GM13976 (cell line): ENCODE measurements at regions not wholly inside any gene's neighbourhood (a gene's known extent, or its start where the extent isn't known, plus 50 kb on each side); places are given as distances from the start of the nearest gene placed in this dataset.

Source experiments
- DNase-seq: peaks from one replicate; pipeline ENCODE4 v3.0.0; 2012; ENCODE audit warnings: low spot score
- in situ Hi-C: fragments of 300-500 bp; cut with MboI; formaldehyde crosslinking; loops from one replicate; pipeline ENCODE4 v1.12.0; 2022; ENCODE audit warnings: low sequenced_read_pairs, mixed read lengths, inconsistent platforms; ENCODE audit not compliant: unreplicated experiment
- TF ChIP-seq, protein P1 (sequence below): IDR thresholded peaks from 2 replicates; pipeline ENCODE4 v1.5.1; 2012; ENCODE audit warnings: borderline replicate concordance, mild to moderate bottlenecking; ENCODE audit not compliant: insufficient read depth; ENCODE audit errors: extremely low read depth, missing control alignments, control extremely low read depth

DNA sequence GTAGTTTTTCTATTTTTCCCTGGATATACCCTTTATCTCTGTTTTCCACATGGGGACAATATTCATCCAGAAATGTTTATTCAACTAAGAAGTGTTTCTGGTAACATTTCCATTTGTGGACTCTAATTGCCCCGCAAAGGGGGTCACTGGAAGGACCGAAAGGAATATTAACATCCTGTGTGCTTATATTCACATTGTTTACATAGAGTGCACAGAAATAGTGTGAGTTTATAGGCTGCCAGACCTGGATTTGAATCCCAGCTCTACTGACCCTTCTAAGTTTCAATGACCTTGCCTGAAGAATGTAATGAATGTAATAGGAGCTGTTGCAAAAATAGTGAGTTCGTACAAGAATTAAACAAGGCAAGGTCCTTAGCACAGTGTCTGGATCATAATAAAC, 152.9 kb upstream of the NCKAP5 start:
- no peak for DNase-seq
- TF ChIP-seq, protein P1, sequence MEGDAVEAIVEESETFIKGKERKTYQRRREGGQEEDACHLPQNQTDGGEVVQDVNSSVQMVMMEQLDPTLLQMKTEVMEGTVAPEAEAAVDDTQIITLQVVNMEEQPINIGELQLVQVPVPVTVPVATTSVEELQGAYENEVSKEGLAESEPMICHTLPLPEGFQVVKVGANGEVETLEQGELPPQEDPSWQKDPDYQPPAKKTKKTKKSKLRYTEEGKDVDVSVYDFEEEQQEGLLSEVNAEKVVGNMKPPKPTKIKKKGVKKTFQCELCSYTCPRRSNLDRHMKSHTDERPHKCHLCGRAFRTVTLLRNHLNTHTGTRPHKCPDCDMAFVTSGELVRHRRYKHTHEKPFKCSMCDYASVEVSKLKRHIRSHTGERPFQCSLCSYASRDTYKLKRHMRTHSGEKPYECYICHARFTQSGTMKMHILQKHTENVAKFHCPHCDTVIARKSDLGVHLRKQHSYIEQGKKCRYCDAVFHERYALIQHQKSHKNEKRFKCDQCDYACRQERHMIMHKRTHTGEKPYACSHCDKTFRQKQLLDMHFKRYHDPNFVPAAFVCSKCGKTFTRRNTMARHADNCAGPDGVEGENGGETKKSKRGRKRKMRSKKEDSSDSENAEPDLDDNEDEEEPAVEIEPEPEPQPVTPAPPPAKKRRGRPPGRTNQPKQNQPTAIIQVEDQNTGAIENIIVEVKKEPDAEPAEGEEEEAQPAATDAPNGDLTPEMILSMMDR, result no peak
- in situ Hi-C loops, result no loop called here

DNA sequence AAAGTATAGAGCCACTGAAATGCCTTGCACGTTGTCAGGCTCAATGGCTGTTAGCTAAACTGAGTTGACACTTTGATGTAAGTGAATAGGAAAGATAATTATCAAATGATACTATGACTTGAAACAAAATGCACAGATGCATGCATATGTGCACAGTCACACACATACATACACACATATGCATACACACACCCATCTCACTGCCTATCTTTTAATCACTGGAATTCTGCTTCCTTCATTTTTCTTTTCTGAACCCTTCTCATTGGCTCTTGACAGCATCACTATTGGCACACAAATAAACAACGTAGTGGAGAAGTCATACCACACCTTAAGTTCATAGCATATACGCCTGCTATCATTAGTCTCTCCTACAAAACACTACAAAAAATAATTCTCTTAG, 154.9 kb upstream of the NCKAP5 start:
- TF ChIP-seq, protein P1, result no peak
- no peak for DNase-seq
- in situ Hi-C loops, result no loop called here

DNA sequence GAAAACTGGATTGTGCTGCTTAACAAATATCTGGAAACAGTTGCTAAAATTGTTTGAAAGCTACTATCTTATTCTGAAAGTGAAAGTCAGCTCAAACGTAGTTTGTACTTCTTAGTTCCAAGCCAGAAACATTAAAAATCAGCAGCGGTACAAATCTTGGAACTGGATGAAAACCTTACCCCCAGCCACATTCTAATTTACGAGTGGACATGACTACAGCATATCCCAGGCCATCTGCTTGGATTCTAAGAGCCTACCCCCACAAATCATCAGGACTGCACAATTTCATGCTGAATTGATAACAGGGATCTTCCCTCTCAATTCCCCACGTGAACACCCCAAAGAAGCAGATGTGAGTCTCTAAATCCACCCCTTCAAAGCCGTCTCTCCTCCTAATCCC, 158.7 kb upstream of the NCKAP5 start:
- TF ChIP-seq, protein P1, result no peak
- no peak for DNase-seq
- in situ Hi-C loops, result no loop called here

DNA sequence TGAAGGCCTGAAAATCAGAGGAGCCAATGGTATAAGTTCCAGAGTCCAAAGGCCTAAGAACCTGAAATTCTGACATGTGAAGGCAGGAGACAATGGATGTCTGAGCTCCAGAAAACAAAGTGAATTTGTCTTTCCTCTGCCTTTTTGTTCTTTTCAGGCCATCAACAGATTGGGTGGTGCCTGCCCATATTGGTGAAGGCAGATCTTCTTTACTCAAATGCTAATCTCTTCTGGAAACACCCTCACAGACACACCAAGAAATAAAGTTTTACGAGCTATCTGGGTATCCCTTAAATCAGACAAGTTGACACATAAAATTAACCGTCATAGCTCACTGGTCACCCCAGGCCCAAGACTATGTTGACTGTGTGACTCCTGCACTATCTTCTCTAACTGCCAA, 163.8 kb upstream of the NCKAP5 start:
- no peak for DNase-seq
- in situ Hi-C loops, result no loop called here
- TF ChIP-seq, protein P1, result no peak

DNA sequence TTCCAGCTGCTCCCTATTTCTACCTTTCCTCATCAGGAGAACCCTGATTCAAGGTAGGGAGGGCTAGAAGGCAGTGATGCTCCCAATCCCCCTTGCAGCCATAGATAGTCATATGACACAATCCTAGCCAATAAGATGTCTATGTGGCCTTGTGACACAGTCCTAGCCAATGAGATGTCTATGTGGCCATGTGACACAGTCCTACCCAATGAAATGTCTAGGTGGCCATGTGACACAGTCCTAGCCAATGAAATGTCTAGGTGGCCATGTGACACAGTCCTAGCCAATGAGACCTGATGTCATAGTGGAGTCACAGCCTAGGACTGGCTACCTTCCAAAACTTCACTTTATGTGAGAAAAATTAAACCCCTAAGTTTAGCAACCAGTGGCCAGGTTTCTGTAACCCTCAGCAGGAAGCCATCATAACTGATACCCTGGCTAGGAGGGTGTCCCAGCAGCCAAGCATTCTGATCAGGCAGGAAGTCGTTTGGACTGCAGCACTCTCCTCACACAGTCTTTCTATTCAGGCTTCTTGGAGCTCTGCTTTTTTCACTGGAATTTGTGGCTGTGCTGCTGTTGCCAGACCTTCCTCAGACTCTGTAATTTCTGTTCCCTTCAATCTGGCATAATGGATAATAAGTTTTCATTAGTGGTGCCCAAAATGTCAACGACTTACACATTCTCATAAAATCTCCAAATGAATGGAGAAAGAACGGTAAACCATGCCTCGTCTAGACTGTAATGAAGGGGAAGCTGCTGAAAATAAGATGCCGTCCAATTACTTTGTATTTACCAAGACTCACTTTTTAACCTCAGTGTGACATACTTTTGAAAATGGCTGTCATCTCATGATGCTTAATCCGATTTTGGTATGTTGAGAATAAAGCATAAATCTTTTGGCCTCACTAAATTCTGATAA, 165.0 kb upstream of the NCKAP5 start:
- in situ Hi-C loops, result no loop called here

DNA sequence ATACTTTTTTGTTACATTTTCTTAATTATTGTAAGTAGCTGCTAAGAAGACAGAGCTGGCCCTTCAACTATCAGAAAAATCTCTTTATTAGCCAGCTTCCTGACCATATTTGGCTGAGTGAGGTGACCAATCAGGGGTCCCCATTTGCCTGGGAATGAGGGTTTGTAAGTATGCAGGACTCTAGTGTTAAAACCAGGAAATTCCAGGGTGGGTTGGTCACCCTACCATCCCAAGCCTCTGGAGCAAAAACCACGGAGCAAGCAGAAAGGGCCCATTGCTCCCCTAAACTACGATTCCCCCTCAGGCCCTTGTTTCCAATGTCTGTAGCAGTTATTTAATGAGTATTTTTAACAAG, 165.6 kb upstream of the NCKAP5 start:
- in situ Hi-C loops, result no loop called here
- TF ChIP-seq, protein P1, result no peak
- DNase-seq, result no peak

More for the DNA sequence above, 165.0 kb upstream of the NCKAP5 start:
- TF ChIP-seq, protein P1, result no peak
- DNase-seq, result no peak
